Prostate gland (tissue), 2 donors: ENCODE measurements at regions not wholly inside any gene's neighbourhood (a gene's known extent, or its start where the extent isn't known, plus 50 kb on each side); places are given as distances from the start of the nearest gene placed in this dataset.

Experiments used
- DNase-seq: peaks from one replicate; pipeline ENCODE4 v3.0.0-alpha.2; 2019; ENCODE audit warnings: low spot score
- H3K27ac ChIP-seq, 2 donors: fragments of 200-600 bp; sonication (generic); 2 replicates each; pipeline ENCODE4 v1.5.1; 2017 to 2019
- H3K27me3 ChIP-seq: fragments of 200-600 bp; sonication (generic); replicated peaks from 2 replicates; pipeline ENCODE4 v1.5.1; 2019; ENCODE audit not compliant: insufficient read depth
- H3K36me3 ChIP-seq, 2 donors: fragments of 200-600 bp; sonication (generic); 1 replicate in 1 of 2; 2 replicates in 1 of 2; pipeline versions ENCODE4 v1.5.1 to v1.8.1; 2017 to 2019
- H3K4me1 ChIP-seq: fragments of 200-600 bp; sonication (generic); replicated peaks from 2 replicates; pipeline ENCODE4 v1.5.1; 2019
- H3K4me3 ChIP-seq, 2 donors: fragments of 200-600 bp; sonication (generic); 2 replicates each; pipeline ENCODE4 v1.5.1; 2017 to 2019
- H3K9me3 ChIP-seq: fragments of 200-600 bp; sonication (generic); 2 replicates; pipeline ENCODE4 v1.5.1; 2017
- CTCF ChIP-seq, 4 experiments: fragments of 200-600 bp in 2 of 4; fragments of 450-650 bp in 2 of 4; sonication (generic) in 2 of 4; IDR thresholded peaks; 1 replicate in 3 of 4; 2 replicates in 1 of 4; pipeline ENCODE4 v1.5.1; 2016 to 2019; ENCODE audit warnings: antibody characterized with exemption in 4 of 4, mild to moderate bottlenecking in 2 of 4, moderate library complexity in 2 of 4
- POLR2A ChIP-seq: fragments of 450-650 bp; IDR thresholded peaks from one replicate; pipeline ENCODE4 v1.6.1; 2016; ENCODE audit warnings: antibody characterized with exemption, mild to moderate bottlenecking
- POLR2AphosphoS5 ChIP-seq: sonication (generic); formaldehyde crosslinking; IDR thresholded peaks from one replicate; pipeline ENCODE4 v1.6.1; 2017; ENCODE audit warnings: antibody characterized with exemption
- WGBS: methylation state at CpG from one replicate; pipeline ENCODE4 v1.1.5; 2018; 5-methylcytosine and 5-hydroxymethylcytosine counted together
- intact Hi-C: fragments of 100-400 bp; cut with DNase I; formaldehyde crosslinking; loops from one replicate; pipeline ENCODE4 v1.14.2; 2022

GRCh38 chr6:28776269-28777146 is 147.3 kb downstream of the TRIM27 start:
- no peak for DNase-seq
- 9% methylated on average over 17 of the region's 17 CpGs for WGBS
- TF ChIP-seq CTCF (IDR thresholded peaks at IDR 0.05) (no peak), POLR2AphosphoS5 (no peak), POLR2A (no peak)
- intact Hi-C loops = no loop called here
- no peaks in the 10 kb centered on the region for H3K36me3 ChIP-seq
- H3K27me3 ChIP-seq = peaks cover 35% of the 10 kb centered on the region
- no peak overlapping the region for H3K27ac ChIP-seq
- no peak overlapping the region for H3K4me3 ChIP-seq
- H3K9me3 ChIP-seq = no peaks in the 10 kb centered on the region
- H3K4me1 ChIP-seq = no peaks in the 10 kb centered on the region

GRCh38 chr6:28777147-28777461 is 146.7 kb downstream of the TRIM27 start:
- no peak for TF ChIP-seq POLR2A
- TF ChIP-seq POLR2AphosphoS5 = no peak
- TF ChIP-seq CTCF (IDR thresholded peaks at IDR 0.05) = no peak
- DNase-seq = no peak
- intact Hi-C loops = no loop called here
- no peaks in the 10 kb centered on the region for H3K4me1 ChIP-seq
- no peaks in the 10 kb centered on the region for H3K9me3 ChIP-seq
- no peaks in the 10 kb centered on the region for H3K36me3 ChIP-seq
- H3K27ac ChIP-seq = no peak overlapping the region
- 24% methylated on average over 4 of the region's 4 CpGs for WGBS
- H3K27me3 ChIP-seq = peaks cover 33% of the 10 kb centered on the region
- H3K4me3 ChIP-seq = no peak overlapping the region

- peaks cover 22% of the 10 kb centered on the region for H3K27me3 ChIP-seq
- 37% methylated on average over 5 of the region's 5 CpGs for WGBS
Observed at GRCh38 chr6:28782113-28782673, 141.6 kb downstream of the TRIM27 start.

GRCh38 chr6:28785962-28786679 is 137.7 kb downstream of the TRIM27 start:
- Histone ChIP-seq H3K36me3 (no peaks in the 10 kb centered on the region), H3K27ac (no peak overlapping the region), H3K27me3 (peaks cover 35% of the 10 kb centered on the region), H3K9me3 (no peaks in the 10 kb centered on the region), H3K4me3 (no peak overlapping the region), H3K4me1 (no peaks in the 10 kb centered on the region)
- WGBS = 5% methylated on average over 30 of the region's 30 CpGs
- intact Hi-C loops = no loop called here
- TF ChIP-seq CTCF (IDR thresholded peaks at IDR 0.05) (no peak), POLR2AphosphoS5 (no peak), POLR2A (no peak)
- DNase-seq = no peak

More at GRCh38 chr6:28782113-28782673, 141.6 kb downstream of the TRIM27 start:
- no peak for DNase-seq
- no peaks in the 10 kb centered on the region for H3K4me1 ChIP-seq
- no peak for TF ChIP-seq POLR2AphosphoS5
- no peak overlapping the region for H3K27ac ChIP-seq
- H3K36me3 ChIP-seq = no peaks in the 10 kb centered on the region
- no peaks in the 10 kb centered on the region for H3K9me3 ChIP-seq
- intact Hi-C loops = no loop called here
- no peak overlapping the region for H3K4me3 ChIP-seq

- no peaks in the 10 kb centered on the region for H3K36me3 ChIP-seq
- H3K27me3 ChIP-seq = peaks cover 33% of the 10 kb centered on the region
- 9% methylated on average over 20 of the region's 20 CpGs for WGBS
- no peaks in the 10 kb centered on the region for H3K4me1 ChIP-seq
- H3K9me3 ChIP-seq = no peaks in the 10 kb centered on the region
- DNase-seq = no peak
- intact Hi-C loops = no loop called here
- H3K4me3 ChIP-seq = no peak overlapping the region
- no peak overlapping the region for H3K27ac ChIP-seq
- TF ChIP-seq POLR2A (no peak), POLR2AphosphoS5 (no peak), CTCF (IDR thresholded peaks at IDR 0.05) (no peak)
Observed at GRCh38 chr6:28789553-28790083, 134.2 kb downstream of the TRIM27 start.
